HepG2 (cell line): ENCODE measurements at regions not wholly inside any gene's neighbourhood (a gene's known extent, or its start where the extent isn't known, plus 50 kb on each side); places are given as distances from the start of the nearest gene placed in this dataset.

Experiments used
- ATAC-seq: fragments of 200-7000 bp; cut with Tn5 transposase; 3 replicates; pipeline ENCODE4 v1.9.1; 2020; ENCODE audit warnings: mild to moderate bottlenecking, moderate library complexity
- BruUV-seq: library from RNA; stranded (reverse); fragments of 400-500 nt; replicated peaks from 2 replicates; lab custom pipeline; 2021; lab: Mats Ljungman, UMichigan
- CTCF ChIA-PET: fragments of 300-600 bp; formaldehyde crosslinking; extraction: SDS; loops from one replicate; lab custom pipeline; 2021; ENCODE audit warnings: low total read pairs, inconsistent platforms, low intra/inter-chr PET ratio; lab: Yijun Ruan, JAX
- POLR2A ChIA-PET: fragments of 350-600 bp; sonication (Branson Sonifier 250); formaldehyde crosslinking; loops from one replicate; lab custom pipeline; 2020; ENCODE audit warnings: antibody characterized with exemption, inconsistent platforms; lab: Yijun Ruan, JAX
- DNase-seq: peaks from one replicate; pipeline ENCODE4 v3.0.0-alpha.2; 2015; ENCODE audit warnings: low spot score
- FAIRE-seq: peaks from 3 replicates; lab custom pipeline; 2011; peaks lifted over from hg19 to GRCh38; lab: Jason Lieb, UNC
- H2AFZ ChIP-seq: one replicate; pipeline ENCODE4 v1.6.1; 2011; ENCODE audit warnings: low read length, inconsistent platforms
- H3K27ac ChIP-seq: fragments of 300-600 bp; 3 replicates; pipeline ENCODE4 v1.8.0; 2011; ENCODE audit warnings: mixed run types, mild to moderate bottlenecking, mixed read lengths, low read length, inconsistent platforms; ENCODE audit not compliant: insufficient read depth; ENCODE audit errors: extremely low read length
- H3K27me3 ChIP-seq, 2 experiments: fragments of 200-600 bp in 1 of 2; 2 replicates in 1 of 2; 3 replicates in 1 of 2; pipeline versions ENCODE4 v1.6.0 to v1.8.0; 2011; ENCODE audit warnings: low read length in 2 of 2, mild to moderate bottlenecking in 2 of 2, moderate library complexity in 2 of 2, inconsistent platforms in 1 of 2; ENCODE audit not compliant: insufficient read depth in 2 of 2, control insufficient read depth in 1 of 2
- H3K36me3 ChIP-seq, 2 experiments: fragments of 200-600 bp in 1 of 2; replicated peaks in 1 of 2; 2 replicates in 1 of 2; 3 replicates in 1 of 2; pipeline versions ENCODE4 v1.5.1 to v1.8.0; 2011; ENCODE audit warnings: low read length in 2 of 2, inconsistent platforms in 1 of 2; ENCODE audit not compliant: insufficient read depth in 2 of 2, control insufficient read depth in 1 of 2
- H3K4me1 ChIP-seq: 2 replicates; pipeline ENCODE4 v1.5.1; 2012; ENCODE audit warnings: low read length, inconsistent platforms; ENCODE audit not compliant: insufficient read depth
- H3K4me2 ChIP-seq: 2 replicates; pipeline ENCODE4 v1.6.0; 2011; ENCODE audit warnings: low read depth, low read length, inconsistent platforms
- H3K4me3 ChIP-seq, 3 experiments: fragments of 200-600 bp in 1 of 3; sonication (generic), shearing (Covaris generic) in 1 of 3; replicated peaks in 1 of 3; 2 replicates each; pipeline ENCODE4 v1.5.1; 2011 to 2016; ENCODE audit warnings: low read length in 3 of 3, inconsistent platforms in 2 of 3, low read depth in 2 of 3, mild to moderate bottlenecking in 2 of 3, control low read depth in 1 of 3, mixed read lengths in 1 of 3; ENCODE audit not compliant: insufficient read depth in 1 of 3
- H3K79me2 ChIP-seq: one replicate; pipeline ENCODE4 v1.6.1; 2011; ENCODE audit warnings: low read length, inconsistent platforms; ENCODE audit not compliant: insufficient read depth
- H3K9ac ChIP-seq: 2 replicates; pipeline ENCODE4 v1.6.0; 2011; ENCODE audit warnings: mild to moderate bottlenecking, low read depth, low read length, inconsistent platforms; ENCODE audit not compliant: insufficient read depth
- H3K9me3 ChIP-seq: 2 replicates; pipeline ENCODE4 v1.5.1; 2012; ENCODE audit warnings: mild to moderate bottlenecking, low read length
- H4K20me1 ChIP-seq: 2 replicates; pipeline ENCODE4 v1.6.0; 2011; ENCODE audit warnings: inconsistent platforms, mild to moderate bottlenecking, low read length, moderate library complexity; ENCODE audit not compliant: insufficient read depth
- ARID3A ChIP-seq: IDR thresholded peaks from 2 replicates; pipeline ENCODE4 v1.6.1; 2012; ENCODE audit warnings: low read depth, low read length, improper control_type of control experiment
- GPN1 ChIP-seq: sonication (generic); formaldehyde crosslinking; IDR thresholded peaks from 2 replicates; pipeline ENCODE4 v1.5.1; 2020; ENCODE audit warnings: missing genetic modification reagents, borderline replicate concordance
- HMG20B ChIP-seq: conservative IDR thresholded peaks from 2 replicates; pipeline ENCODE4 v1.6.1; 2016; ENCODE audit warnings: missing genetic modification reagents, missing compliant biosample characterization
- KMT2A ChIP-seq: sonication (generic); formaldehyde crosslinking; IDR thresholded peaks from 2 replicates; pipeline ENCODE4 v1.4.0; 2020; ENCODE audit warnings: missing genetic modification reagents
- MYNN ChIP-seq: sonication (generic); formaldehyde crosslinking; IDR thresholded peaks from 2 replicates; pipeline ENCODE4 v1.4.0; 2020; ENCODE audit warnings: mild to moderate bottlenecking, low read depth, missing genetic modification reagents
- NFE2L2 ChIP-seq: fragments of 150-350 bp; IDR thresholded peaks from 2 replicates; pipeline ENCODE4 v1.6.1; 2014; ENCODE audit warnings: low read length
- NONO ChIP-seq, 2 experiments: fragments of 450-650 bp in 1 of 2; sonication (generic) in 1 of 2; formaldehyde crosslinking in 1 of 2; IDR thresholded peaks in 1 of 2; conservative IDR thresholded peaks in 1 of 2; 2 replicates each; pipeline versions ENCODE4 v1.6.1 to v1.8.0; 2017 to 2022; ENCODE audit warnings: mild to moderate bottlenecking in 1 of 2, missing genetic modification reagents in 1 of 2, moderate library complexity in 1 of 2
- PAWR ChIP-seq: sonication (generic); formaldehyde crosslinking; IDR thresholded peaks from 2 replicates; pipeline ENCODE4 v1.4.0; 2020; ENCODE audit warnings: missing genetic modification reagents, mild to moderate bottlenecking, borderline replicate concordance
- ZFP36L2 ChIP-seq: sonication (generic); formaldehyde crosslinking; IDR thresholded peaks from 2 replicates; pipeline ENCODE4 v1.4.0; 2020; ENCODE audit warnings: missing genetic modification reagents
- ZNF10 ChIP-seq: sonication (generic); formaldehyde crosslinking; IDR thresholded peaks from 2 replicates; pipeline ENCODE4 v1.4.0; 2020; ENCODE audit warnings: mild to moderate bottlenecking, low read depth, missing genetic modification reagents, borderline replicate concordance
- ZNF101 ChIP-seq: sonication (generic); formaldehyde crosslinking; IDR thresholded peaks from 2 replicates; pipeline ENCODE4 v1.4.0; 2020; ENCODE audit warnings: mild to moderate bottlenecking, low read depth, missing genetic modification reagents, borderline replicate concordance
- ZNF3 ChIP-seq: IDR thresholded peaks from 2 replicates; pipeline ENCODE4 v1.7.0; 2017; ENCODE audit warnings: inconsistent platforms
- ZNF383 ChIP-seq: sonication (generic); formaldehyde crosslinking; IDR thresholded peaks from 2 replicates; pipeline ENCODE4 v1.4.0; 2020; ENCODE audit warnings: missing genetic modification reagents, mild to moderate bottlenecking, borderline replicate concordance
- ZNF691 ChIP-seq: sonication (generic); formaldehyde crosslinking; IDR thresholded peaks from 2 replicates; pipeline ENCODE4 v1.4.0; 2020; ENCODE audit warnings: missing genetic modification reagents, low read depth, mild to moderate bottlenecking, borderline replicate concordance
- ZNF800 ChIP-seq: sonication (generic); formaldehyde crosslinking; IDR thresholded peaks from 2 replicates; pipeline ENCODE4 v1.4.0; 2020; ENCODE audit warnings: missing genetic modification reagents
- WGBS: methylation state at CpG from one replicate; pipeline ENCODE4 v1.1.6; 2017; ENCODE audit warnings: low lambda C conversion rate; 5-methylcytosine and 5-hydroxymethylcytosine counted together
- in situ Hi-C: cut with HindIII; loops from 2 replicates; pipeline ENCODE4 v1.10.0; 2017; ENCODE audit warnings: low pct_unique_long_range_greater_than_20kb; ENCODE audit not compliant: extremely low pct_ligation_motif_present
- intact Hi-C: fragments of 100-400 bp; cut with micrococcal nuclease; formaldehyde crosslinking; loops from one replicate; pipeline ENCODE4 v1.10.0; 2022; ENCODE audit not compliant: unreplicated experiment

GRCh38 chr5:12175914-12176585, 271.8 kb upstream of the CTNND2 start:
- no peak for DNase-seq
- TF ChIP-seq NONO (IDR thresholded peaks at IDR 0.05) (no peak), NONO (CRISPR knock-in tag; conservative IDR thresholded peaks at IDR 0.05) (no peak), KMT2A (CRISPR knock-in tag) (no peak), ZFP36L2 (CRISPR knock-in tag) (no peak), ZNF101 (CRISPR knock-in tag) (no peak), ARID3A (no peak), HMG20B (CRISPR knock-in tag) (no peak)
- TF ChIP-seq, all 625 proteins: peak for 0
- H3K4me2 ChIP-seq, result no peak overlapping the region
- no peak overlapping the region for H3K4me3 ChIP-seq
- H3K4me1 ChIP-seq, result no peaks in the 10 kb centered on the region
- no peak overlapping the region for H3K27ac ChIP-seq
- peaks cover 88% of the 10 kb centered on the region for H3K9me3 ChIP-seq
- H3K79me2 ChIP-seq, result no peaks in the 10 kb centered on the region
- in situ Hi-C loops (no loop called here), intact Hi-C loops (no loop called here)
- FAIRE-seq, result no peak
- CTCF ChIA-PET, result no interaction called here
- H2AFZ ChIP-seq, result no peak overlapping the region
- ATAC-seq, result no peak
- H4K20me1 ChIP-seq, result no peaks in the 10 kb centered on the region
- 3% methylated on average over 4 of the region's 4 CpGs for WGBS
- H3K27me3 ChIP-seq, result no peaks in the 10 kb centered on the region
- no TSS peak for BruUV-seq
- H3K36me3 ChIP-seq, result no peaks in the 10 kb centered on the region
- POLR2A ChIA-PET, result no interaction called here
- no peak overlapping the region for H3K9ac ChIP-seq

GRCh38 chr5:12174734-12175133, 270.5 kb upstream of the CTNND2 start:
- no TSS peak for BruUV-seq
- H3K4me2 ChIP-seq, result no peak overlapping the region
- no peaks in the 10 kb centered on the region for H3K79me2 ChIP-seq
- no peaks in the 10 kb centered on the region for H3K36me3 ChIP-seq
- no peaks in the 10 kb centered on the region for H3K27me3 ChIP-seq
- H3K4me1 ChIP-seq, result no peaks in the 10 kb centered on the region
- peaks cover 90% of the 10 kb centered on the region for H3K9me3 ChIP-seq
- CTCF ChIA-PET, result no interaction called here
- FAIRE-seq, result no peak
- H3K27ac ChIP-seq, result no peak overlapping the region
- no peak for ATAC-seq
- 6% methylated on average over 2 of the region's 2 CpGs for WGBS
- no peaks in the 10 kb centered on the region for H4K20me1 ChIP-seq
- DNase-seq, result no peak
- no peak overlapping the region for H3K9ac ChIP-seq
- POLR2A ChIA-PET, result no interaction called here
- no peak overlapping the region for H3K4me3 ChIP-seq
- no peak overlapping the region for H2AFZ ChIP-seq
- intact Hi-C loops (no loop called here), in situ Hi-C loops (no loop called here)
- TF ChIP-seq ZNF3 (CRISPR knock-in tag) (no peak), GPN1 (no peak), ZNF10 (CRISPR knock-in tag) (no peak), ZNF691 (CRISPR knock-in tag) (no peak), ZNF800 (CRISPR knock-in tag) (no peak), ZNF383 (CRISPR knock-in tag) (no peak), MYNN (CRISPR knock-in tag) (no peak), PAWR (no peak), NFE2L2 (no peak)
